CD14-positive monocyte (primary cell): ENCODE measurements at regions not wholly inside any gene's neighbourhood (a gene's known extent, or its start where the extent isn't known, plus 50 kb on each side); places are given as distances from the start of the nearest gene placed in this dataset.

Source experiments
- DNase-seq, 3 donors: peaks; one replicate each; pipeline ENCODE4 v3.0.0-alpha.2; 2011 to 2022
- H2AFZ ChIP-seq: 2 replicates; pipeline ENCODE4 v1.6.0; 2012; ENCODE audit warnings: mild to moderate bottlenecking, low read depth, low read length, inconsistent platforms; ENCODE audit not compliant: insufficient read depth, poor library complexity, severe bottlenecking
- H3K27ac ChIP-seq, 2 donors: 1 replicate in 1 of 2; 2 replicates in 1 of 2; pipeline ENCODE4 v1.5.1; 2012 to 2013; ENCODE audit warnings: low read length in 2 of 2, control low read depth in 1 of 2, inconsistent platforms in 1 of 2, low read depth in 1 of 2, mild to moderate bottlenecking in 1 of 2
- H3K27me3 ChIP-seq, 2 donors: one replicate each; pipeline versions ENCODE4 v1.6.0 to v1.6.1; 2011 to 2013; ENCODE audit warnings: low read length in 2 of 2; ENCODE audit not compliant: control insufficient read depth in 2 of 2, insufficient read depth in 2 of 2
- H3K36me3 ChIP-seq, 2 donors: replicated peaks in 1 of 2; 1 replicate in 1 of 2; 2 replicates in 1 of 2; pipeline versions ENCODE4 v1.5.1 to v1.6.1; 2012 to 2013; ENCODE audit warnings: low read length in 2 of 2, control low read depth in 1 of 2, inconsistent platforms in 1 of 2, mild to moderate bottlenecking in 1 of 2; ENCODE audit not compliant: insufficient read depth in 2 of 2, control insufficient read depth in 1 of 2
- H3K4me1 ChIP-seq, 2 donors: 1 replicate in 1 of 2; 2 replicates in 1 of 2; pipeline versions ENCODE4 v1.5.1 to v1.6.1; 2012 to 2013; ENCODE audit warnings: low read length in 2 of 2, control low read depth in 1 of 2, inconsistent platforms in 1 of 2, mild to moderate bottlenecking in 1 of 2, moderate library complexity in 1 of 2; ENCODE audit not compliant: insufficient read depth in 2 of 2, control insufficient read depth in 1 of 2
- H3K4me2 ChIP-seq: replicated peaks from 2 replicates; pipeline ENCODE3; 2012; ENCODE audit warnings: low read length, moderate library complexity, mild to moderate bottlenecking; ENCODE audit not compliant: poor library complexity, severe bottlenecking; ENCODE audit errors: extremely low read depth
- H3K4me3 ChIP-seq, 3 experiments: fragments of 200-600 bp in 1 of 3; sonication (generic) in 1 of 3; replicated peaks in 1 of 3; 1 replicate in 2 of 3; 2 replicates in 1 of 3; pipeline ENCODE4 v1.5.1; 2011 to 2013; ENCODE audit warnings: low read length in 3 of 3, mild to moderate bottlenecking in 3 of 3, control low read depth in 2 of 3, low read depth in 2 of 3, inconsistent platforms in 1 of 3, moderate library complexity in 1 of 3
- H3K79me2 ChIP-seq: 2 replicates; pipeline ENCODE4 v1.6.0; 2012; ENCODE audit warnings: mild to moderate bottlenecking, control low read depth, inconsistent platforms, low read length, moderate library complexity; ENCODE audit not compliant: insufficient read depth
- H3K9ac ChIP-seq: 2 replicates; pipeline ENCODE4 v1.6.0; 2017; ENCODE audit warnings: low read length, mild to moderate bottlenecking; ENCODE audit not compliant: insufficient read depth, poor library complexity, severe bottlenecking
- H3K9me3 ChIP-seq, 2 donors: replicated peaks in 1 of 2; 1 replicate in 1 of 2; 2 replicates in 1 of 2; pipeline versions ENCODE4 v1.5.1 to v1.6.1; 2012 to 2013; ENCODE audit warnings: low read length in 2 of 2, control low read depth in 1 of 2; ENCODE audit not compliant: control insufficient read depth in 1 of 2, insufficient read depth in 1 of 2
- H4K20me1 ChIP-seq: 2 replicates; pipeline ENCODE4 v1.6.0; 2012; ENCODE audit warnings: mild to moderate bottlenecking, low read length, control low read depth, moderate library complexity; ENCODE audit not compliant: insufficient read depth
- H3K27ac Mint-ChIP-seq, 7 donors: one replicate each; pipeline ENCODE4 v1.8.0; 2020; ENCODE audit warnings: mild to moderate bottlenecking in 7 of 7, mixed read lengths in 7 of 7, moderate library complexity in 6 of 7, inconsistent platforms in 2 of 7
- H3K27me3 Mint-ChIP-seq, 3 donors: one replicate each; pipeline ENCODE4 v1.8.0; 2021 to 2022; ENCODE audit warnings: low read depth in 3 of 3, mild to moderate bottlenecking in 3 of 3, mixed read lengths in 3 of 3, moderate library complexity in 3 of 3, inconsistent platforms in 1 of 3
- H3K36me3 Mint-ChIP-seq, 2 donors: one replicate each; pipeline ENCODE4 v1.8.0; 2020; ENCODE audit warnings: mixed read lengths in 2 of 2, inconsistent platforms in 1 of 2, mild to moderate bottlenecking in 1 of 2
- H3K4me1 Mint-ChIP-seq: one replicate; pipeline ENCODE4 v1.8.0; 2020; ENCODE audit warnings: mild to moderate bottlenecking, mixed read lengths
- H3K4me3 Mint-ChIP-seq, 2 donors: one replicate each; pipeline ENCODE4 v1.8.0; 2020; ENCODE audit warnings: mild to moderate bottlenecking in 2 of 2, mixed read lengths in 2 of 2, moderate library complexity in 1 of 2
- H3K9me3 Mint-ChIP-seq, 7 donors: one replicate each; pipeline ENCODE4 v1.8.0; 2020 to 2022; ENCODE audit warnings: mixed read lengths in 7 of 7, mild to moderate bottlenecking in 6 of 7, moderate library complexity in 6 of 7, inconsistent platforms in 2 of 7
- WGBS: methylation state at CpG from one replicate; pipeline ENCODE4 v1.1.5; 2013; ENCODE audit warnings: missing lambda C conversion rate; ENCODE audit not compliant: insufficient coverage; 5-methylcytosine and 5-hydroxymethylcytosine counted together
- intact Hi-C, 2 donors: fragments of 100-400 bp; cut with micrococcal nuclease; formaldehyde crosslinking; loops; one replicate each; pipeline versions ENCODE4 v1.15.0 to v1.15.1; 2023
- TF ChIP-seq, protein P1 (sequence below): fragments of 200-600 bp; IDR thresholded peaks from one replicate; pipeline ENCODE4 v1.8.0; 2022; ENCODE audit warnings: antibody characterized with exemption, mild to moderate bottlenecking

GRCh38 chr22:48256776-48257684 is 1494.6 kb downstream of the TBC1D22A start:
- peaks cover 6 to 12% (median 9%) of the 10 kb centered on the region in 3 donors for H3K27me3 Mint-ChIP-seq
- no peaks in the 10 kb centered on the region for H3K4me1 ChIP-seq
- no peaks in the 10 kb centered on the region for H3K36me3 Mint-ChIP-seq
- intact Hi-C loops: no loop called here
- no peak overlapping the region for H3K27ac ChIP-seq
- no peaks in the 10 kb centered on the region for H3K79me2 ChIP-seq
- H3K9me3 ChIP-seq: no peaks in the 10 kb centered on the region
- H3K4me3 Mint-ChIP-seq: no peak overlapping the region
- H3K36me3 ChIP-seq: no peaks in the 10 kb centered on the region
- H3K27ac Mint-ChIP-seq: no peak overlapping the region
- no peaks in the 10 kb centered on the region for H3K27me3 ChIP-seq
- no peak overlapping the region for H3K4me2 ChIP-seq
- no peak for DNase-seq
- H3K9ac ChIP-seq: no peak overlapping the region
- no peaks in the 10 kb centered on the region for H4K20me1 ChIP-seq
- 91% methylated on average over 17 of the region's 21 CpGs for WGBS
- peaks cover 0 to 3% (median 0%) of the 10 kb centered on the region in 7 donors for H3K9me3 Mint-ChIP-seq
- no peak overlapping the region for H2AFZ ChIP-seq
- TF ChIP-seq, protein P1, sequence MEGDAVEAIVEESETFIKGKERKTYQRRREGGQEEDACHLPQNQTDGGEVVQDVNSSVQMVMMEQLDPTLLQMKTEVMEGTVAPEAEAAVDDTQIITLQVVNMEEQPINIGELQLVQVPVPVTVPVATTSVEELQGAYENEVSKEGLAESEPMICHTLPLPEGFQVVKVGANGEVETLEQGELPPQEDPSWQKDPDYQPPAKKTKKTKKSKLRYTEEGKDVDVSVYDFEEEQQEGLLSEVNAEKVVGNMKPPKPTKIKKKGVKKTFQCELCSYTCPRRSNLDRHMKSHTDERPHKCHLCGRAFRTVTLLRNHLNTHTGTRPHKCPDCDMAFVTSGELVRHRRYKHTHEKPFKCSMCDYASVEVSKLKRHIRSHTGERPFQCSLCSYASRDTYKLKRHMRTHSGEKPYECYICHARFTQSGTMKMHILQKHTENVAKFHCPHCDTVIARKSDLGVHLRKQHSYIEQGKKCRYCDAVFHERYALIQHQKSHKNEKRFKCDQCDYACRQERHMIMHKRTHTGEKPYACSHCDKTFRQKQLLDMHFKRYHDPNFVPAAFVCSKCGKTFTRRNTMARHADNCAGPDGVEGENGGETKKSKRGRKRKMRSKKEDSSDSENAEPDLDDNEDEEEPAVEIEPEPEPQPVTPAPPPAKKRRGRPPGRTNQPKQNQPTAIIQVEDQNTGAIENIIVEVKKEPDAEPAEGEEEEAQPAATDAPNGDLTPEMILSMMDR: no peak
- H3K4me1 Mint-ChIP-seq: peaks cover 4% of the 10 kb centered on the region
- no peak overlapping the region for H3K4me3 ChIP-seq

DNA sequence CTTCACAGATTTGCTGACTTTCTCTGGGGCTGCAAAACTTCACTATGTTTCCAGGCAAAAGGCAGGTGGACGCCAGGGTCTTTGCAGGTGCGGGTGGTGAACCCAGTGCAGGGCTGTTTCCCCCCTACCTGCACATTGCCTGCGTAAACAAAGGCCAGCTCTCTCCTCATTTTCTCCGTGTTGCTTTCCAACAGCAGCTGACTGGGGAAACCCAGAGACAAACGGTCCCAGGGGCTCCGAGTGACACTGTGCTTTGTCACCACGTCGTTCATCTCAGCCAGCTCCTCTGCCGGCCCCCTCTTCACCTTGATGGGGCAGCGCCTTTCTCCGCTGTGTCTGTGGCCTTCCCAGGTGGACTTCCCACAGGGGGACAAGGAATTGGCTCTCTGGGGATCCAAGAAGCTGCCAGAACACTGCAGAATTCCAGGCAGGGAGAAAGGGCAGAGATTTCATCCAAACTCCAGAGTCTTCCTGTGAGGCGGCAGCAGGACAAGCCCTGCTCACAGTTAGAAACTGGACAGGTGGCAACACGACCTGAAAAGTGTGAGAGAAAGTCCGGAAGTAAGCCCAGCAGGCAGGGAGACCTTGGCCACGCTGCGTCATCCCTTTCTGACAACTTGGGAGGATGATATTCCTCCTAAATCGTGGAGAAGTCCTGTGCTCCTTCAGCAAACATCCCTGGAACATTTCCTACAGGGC is 1493.7 kb downstream of the TBC1D22A start:
- Mint-ChIP-seq H3K27ac (no peak overlapping the region), H3K4me1 (peaks cover 4% of the 10 kb centered on the region), H3K36me3 (no peaks in the 10 kb centered on the region), H3K4me3 (no peak overlapping the region), H3K27me3 (peaks cover 6 to 12% (median 9%) of the 10 kb centered on the region in 3 donors), H3K9me3 (peaks cover 0 to 3% (median 0%) of the 10 kb centered on the region in 7 donors)
- Histone ChIP-seq H3K79me2 (no peaks in the 10 kb centered on the region), H3K36me3 (no peaks in the 10 kb centered on the region), H3K4me2 (no peak overlapping the region), H4K20me1 (no peaks in the 10 kb centered on the region), H3K9me3 (no peaks in the 10 kb centered on the region), H3K27me3 (no peaks in the 10 kb centered on the region), H3K4me3 (no peak overlapping the region), H3K9ac (no peak overlapping the region), H3K4me1 (no peaks in the 10 kb centered on the region), H2AFZ (no peak overlapping the region), H3K27ac (no peak overlapping the region)
- intact Hi-C loops: no loop called here
- no peak for DNase-seq
- TF ChIP-seq, protein P1: no peak
- 75% methylated on average over 16 of the region's 17 CpGs for WGBS
